ENCODE measurements at regions not wholly inside any gene's neighbourhood (a gene's known extent, or its start where the extent isn't known, plus 50 kb on each side); places are given as distances from the start of the nearest gene placed in this dataset.
A peak's percentile ranks its signal among the peaks of the same experiment; 100 is the strongest.

DNA sequence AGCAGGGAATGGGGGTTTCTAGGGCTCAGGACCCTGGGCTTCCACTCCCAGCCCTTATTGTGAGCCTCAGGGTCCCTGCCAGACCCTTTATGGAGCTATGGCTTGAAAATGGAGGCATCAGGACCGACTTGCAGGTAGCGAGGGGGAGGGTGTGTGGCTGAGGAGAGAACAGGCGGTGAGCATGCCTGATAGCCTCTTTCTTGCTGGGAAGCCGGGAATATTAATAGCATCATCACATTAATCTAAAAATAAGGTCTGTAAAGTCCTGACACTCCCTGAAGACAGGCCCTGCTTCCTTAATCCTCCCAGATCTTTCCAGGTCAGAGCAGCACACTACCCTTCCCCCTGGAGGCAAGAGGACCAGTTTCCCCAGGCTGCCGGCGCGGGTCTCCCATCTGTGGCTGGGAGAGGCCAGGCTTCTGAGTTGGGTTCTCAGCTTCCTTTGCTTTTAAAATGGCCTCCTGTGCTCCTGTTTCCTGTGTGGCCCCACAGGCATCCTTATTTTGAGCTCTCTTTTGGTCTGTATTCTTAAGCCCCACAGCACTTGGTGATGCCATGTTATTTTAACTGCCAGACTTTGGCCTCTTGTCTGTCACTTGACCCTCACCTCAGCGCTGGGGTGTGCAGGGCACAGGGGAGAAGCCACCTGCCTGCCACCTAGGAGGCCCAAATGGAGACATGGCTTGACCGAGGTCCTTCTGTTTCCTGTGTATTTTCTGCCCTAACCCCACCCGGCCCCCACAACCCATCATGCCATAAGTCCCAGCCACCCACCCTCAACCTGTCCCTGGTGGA lies 185.0 kb upstream of the TOPAZ1 start:
- DNase-seq (ENCODE audit: low spot score): no peak

DNA sequence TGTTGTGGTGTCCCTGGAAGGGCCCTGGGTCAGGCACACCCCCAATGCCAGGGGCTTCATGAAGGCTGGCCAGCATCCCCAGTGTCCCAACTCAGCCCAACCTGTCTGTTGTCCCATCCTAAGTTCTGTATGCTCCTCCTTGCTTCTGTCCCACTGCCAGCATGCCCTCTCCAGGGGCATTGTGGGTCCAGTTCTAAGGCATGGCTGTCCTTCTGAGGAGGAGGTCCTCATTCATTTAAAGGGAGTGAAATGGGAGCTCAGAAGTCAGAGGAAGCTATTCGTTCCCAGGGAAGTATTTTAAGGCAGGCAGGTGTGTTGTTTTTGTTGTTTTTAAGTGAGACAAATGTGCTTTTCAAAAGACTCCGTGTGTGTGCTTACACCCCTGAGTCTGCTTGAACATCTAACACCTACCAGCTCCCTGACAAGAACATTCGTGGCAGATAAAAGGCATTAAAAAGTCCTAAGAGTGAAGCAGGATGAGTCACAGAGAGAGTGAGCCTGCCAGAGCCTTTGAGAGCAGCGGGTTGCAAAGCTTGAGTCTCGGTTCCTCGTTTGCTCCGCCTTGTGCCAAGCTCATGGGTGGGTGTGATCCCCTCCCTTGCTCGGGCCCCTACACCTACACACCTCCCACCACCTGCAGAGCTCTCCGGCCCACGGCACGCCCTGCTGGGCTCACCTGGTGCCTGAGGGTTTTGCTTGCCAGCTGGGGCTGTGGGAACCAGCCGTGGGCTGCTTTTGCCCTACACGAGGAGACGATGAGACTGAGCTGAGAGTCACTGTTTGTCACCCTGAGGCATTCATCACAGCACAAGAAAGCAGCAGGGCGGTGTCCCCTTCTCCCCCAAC lies 183.4 kb upstream of the TOPAZ1 start:
- DNase-seq (ENCODE audit: low spot score): peak; percentile 9

DNA sequence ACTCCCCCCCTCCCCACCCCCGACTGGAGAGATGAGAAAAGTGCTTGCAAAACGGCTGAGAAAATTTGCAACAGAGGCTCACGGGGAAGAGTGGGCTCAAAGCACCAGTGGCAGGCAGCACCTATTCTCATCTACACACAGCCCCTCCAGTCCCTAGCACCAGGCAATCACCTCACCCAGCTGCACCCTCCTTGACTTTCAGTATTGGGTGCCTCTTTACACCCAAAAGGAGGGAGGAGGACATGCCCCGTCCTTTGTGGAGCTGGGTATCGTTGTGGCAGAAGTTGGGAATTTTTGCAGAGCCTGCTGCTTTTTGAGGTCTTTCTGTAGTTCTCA lies 182.8 kb upstream of the TOPAZ1 start:
- no peak for DNase-seq (ENCODE audit: low spot score)

DNA sequence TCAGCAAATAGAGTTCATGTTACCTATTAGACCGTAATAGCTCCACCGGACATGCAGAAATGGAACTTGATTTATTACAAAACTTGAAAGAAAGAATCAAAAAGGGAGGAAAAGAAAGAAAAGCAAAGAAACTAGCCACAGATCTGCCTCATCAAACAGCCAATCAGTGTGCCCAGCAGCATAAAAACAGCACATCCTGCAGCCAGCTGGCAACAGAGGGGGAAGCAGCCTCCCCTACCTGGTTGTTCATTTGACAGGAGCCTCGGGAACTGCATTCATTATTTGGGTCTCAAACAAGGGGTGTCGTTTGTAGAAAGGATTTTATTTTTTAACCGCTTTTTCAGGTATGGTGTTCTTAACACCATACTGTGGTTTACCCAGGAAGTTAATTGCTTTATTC lies 181.5 kb upstream of the TOPAZ1 start:
- no peak for DNase-seq (ENCODE audit: low spot score)

DNA sequence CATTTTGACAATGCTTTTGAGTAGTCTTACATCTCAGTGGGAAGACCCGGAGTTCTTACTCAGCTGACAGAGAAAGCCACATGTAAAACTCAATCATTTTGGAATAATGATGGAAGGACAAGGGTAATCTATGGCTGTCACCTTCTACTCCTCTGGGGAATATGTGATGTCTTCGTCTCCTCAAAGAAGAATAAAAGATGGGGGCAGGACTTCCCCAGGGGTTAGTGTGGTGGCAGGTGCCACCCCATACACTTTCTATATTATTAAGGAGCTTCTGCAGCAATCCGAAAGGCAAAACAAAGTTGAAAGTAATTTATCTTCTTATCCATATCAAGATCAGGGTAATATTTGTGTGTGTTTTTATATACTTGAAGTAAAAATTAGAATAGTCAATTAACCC lies 180.4 kb upstream of the TOPAZ1 start:
- no peak for DNase-seq (ENCODE audit: low spot score)

DNA sequence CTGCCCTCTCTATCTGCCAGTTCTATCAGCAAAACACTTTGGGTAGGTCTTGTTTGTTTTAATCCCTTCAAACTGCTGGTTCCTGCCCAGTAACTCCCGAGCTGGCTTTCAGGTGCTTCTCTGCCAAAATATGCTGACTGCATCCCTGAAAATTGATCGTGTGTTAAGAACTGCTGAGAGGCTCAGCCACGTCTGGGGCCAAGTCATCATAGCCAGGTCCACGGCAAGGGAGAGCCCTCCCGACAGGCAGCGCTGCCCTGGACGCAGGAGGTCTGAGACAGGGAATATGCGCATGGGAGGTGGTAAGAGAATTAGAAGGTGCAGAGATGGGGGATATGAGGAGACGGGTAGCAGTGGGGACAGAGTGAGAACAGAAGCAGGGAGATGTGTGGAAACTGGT lies 179.7 kb upstream of the TOPAZ1 start:
- DNase-seq (ENCODE audit: low spot score): no peak

DNA sequence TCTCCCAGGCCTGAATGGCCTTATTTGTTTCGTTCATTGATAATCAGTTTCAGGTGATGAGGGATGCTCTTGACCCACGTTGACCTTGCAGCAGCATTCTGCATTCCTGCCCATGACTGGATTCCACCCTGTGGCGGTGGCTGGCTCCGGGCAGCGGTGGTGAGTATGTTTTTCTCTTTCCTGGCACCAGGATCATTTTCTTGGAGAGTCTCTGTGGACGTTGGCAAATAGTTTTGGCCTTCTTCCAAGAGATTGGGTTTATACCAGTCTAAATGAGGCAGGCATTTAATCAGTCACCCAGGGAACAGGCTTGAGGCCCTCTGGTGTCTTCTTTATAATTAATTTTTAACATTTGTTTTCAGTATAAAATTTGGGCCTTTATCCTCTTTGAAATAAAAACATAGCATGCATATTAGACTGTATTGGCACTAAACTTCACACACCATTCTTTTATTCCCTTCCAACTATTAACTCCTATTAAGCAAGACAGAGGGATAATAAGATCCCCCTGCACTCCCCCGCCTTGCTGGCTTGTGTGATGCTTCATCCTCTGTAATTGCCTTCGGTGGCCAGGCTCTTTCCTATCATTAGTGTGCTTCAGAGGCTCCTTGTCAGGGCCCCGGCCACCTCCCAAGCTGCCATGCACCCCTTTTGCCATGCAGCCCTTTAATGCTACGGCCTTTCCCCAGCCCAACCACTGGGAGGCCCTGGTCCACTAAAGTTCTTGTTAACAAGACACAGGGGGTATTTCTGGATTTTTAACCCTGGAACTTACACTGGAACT lies 176.2 kb upstream of the TOPAZ1 start:
- DNase-seq (ENCODE audit: low spot score): no peak

DNA sequence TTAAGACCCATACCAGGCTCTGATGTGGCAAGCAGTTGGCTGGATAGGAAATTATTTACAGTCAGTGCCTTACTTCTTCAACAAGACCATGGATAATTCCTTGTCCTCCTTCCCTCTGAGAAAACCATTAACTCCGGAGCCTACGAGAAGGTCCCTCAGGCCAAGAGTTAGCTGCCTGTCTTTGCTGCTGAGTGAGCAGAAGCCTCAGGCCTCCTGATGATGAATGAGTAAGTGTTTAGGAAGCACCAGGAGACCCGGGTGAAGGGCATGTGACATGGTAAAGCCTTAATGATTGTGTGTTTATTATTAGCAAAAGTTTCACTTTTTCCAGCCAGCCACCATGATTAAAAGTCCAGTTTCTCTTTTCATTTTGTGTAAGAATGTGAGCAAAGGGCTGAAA lies 174.9 kb upstream of the TOPAZ1 start:
- no peak for DNase-seq (ENCODE audit: low spot score)

DNA sequence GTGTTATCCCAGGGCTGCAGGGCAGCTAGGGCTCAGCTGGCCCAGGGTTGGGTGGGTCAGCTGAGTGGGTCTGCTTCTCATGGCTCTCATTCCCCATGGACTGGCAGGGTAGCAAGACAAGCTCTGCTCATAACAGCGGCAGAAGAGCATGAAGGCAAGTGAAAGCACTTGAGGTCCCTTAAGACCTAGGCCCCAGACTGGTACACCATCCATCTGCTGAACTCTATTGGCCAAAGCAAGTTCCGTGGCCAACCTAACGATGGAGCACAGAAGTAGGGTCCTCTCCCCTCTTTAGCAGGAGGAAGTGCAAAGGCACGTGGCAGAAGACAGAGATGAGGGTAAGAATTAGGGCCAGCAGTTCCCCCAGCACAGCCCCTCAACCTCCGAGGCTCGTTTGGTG lies 174.3 kb upstream of the TOPAZ1 start:
- no peak for DNase-seq (ENCODE audit: low spot score)

DNA sequence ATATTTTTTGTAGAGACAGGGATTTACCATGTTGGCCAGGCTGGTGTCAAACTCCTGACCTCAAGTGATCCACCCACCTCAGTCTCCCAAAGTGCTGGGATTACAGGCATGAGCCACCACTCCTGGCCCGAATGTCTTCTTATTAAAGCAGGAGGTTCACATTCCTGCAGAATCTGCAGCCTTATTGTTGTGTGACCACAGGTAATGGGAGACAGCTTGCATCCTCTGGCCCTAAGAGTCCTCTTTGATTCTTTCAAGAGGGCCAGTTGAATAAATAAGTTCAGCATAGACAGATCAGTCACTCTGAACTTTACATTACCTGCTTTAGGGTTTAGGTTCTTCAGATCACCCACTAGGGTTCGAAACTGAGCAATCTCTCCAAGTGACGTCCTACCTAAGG lies 172.9 kb upstream of the TOPAZ1 start:
- no peak for DNase-seq (ENCODE audit: low spot score)

DNA sequence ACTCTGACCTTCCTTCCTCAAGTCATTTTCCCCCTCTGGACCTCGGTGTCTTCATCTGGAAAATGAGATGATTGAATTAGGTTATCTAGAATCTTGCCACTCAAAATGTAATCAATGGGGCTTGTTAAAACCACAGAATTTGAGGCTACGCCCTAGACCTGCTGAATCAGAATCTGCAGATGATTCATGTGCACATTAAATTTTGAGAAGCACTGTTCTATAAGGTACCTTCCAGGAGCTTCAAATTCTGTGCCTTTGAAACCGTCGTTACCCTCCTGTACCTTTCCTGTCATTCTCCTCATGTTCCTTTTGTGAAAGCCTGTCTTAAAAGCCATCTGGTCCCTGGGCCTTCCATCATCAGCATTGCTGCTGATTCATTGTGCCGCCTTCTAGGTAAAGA lies 172.4 kb upstream of the TOPAZ1 start:
- peak; percentile 16 for DNase-seq (ENCODE audit: low spot score)

DNA sequence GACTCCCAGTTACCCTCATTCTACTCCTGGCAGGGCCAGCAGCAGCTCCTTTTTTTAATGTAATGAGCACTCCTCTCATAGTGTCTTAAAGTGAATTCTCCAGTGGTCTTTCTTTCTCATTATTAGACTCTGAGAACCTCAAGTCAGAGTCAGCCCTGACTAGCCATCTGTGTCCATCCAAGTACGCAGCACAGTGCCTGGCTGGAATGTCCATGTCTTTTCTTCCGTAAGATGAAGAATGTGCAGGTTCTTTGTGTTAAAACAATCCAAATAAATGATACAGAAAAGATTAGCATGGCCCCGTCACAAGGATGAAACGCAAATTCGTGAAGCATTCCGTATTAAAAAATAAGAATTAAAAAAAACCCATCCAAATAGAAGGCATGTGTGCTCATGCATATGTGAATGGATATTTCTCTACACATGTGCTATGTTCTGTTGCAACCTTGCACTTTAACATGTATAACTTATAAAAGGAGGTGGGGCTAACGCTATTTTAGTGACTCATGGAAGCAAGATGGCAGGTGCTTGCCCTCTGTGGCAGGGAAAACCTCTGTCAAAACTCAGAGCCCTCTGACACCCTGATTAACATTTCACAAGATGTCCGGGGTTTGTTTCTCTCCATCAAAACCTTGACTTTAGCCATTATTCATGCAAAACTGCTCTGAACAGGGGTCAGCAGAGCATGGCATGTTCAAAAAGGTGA lies 170.7 kb upstream of the TOPAZ1 start:
- DNase-seq (ENCODE audit: low spot score): no peak

DNA sequence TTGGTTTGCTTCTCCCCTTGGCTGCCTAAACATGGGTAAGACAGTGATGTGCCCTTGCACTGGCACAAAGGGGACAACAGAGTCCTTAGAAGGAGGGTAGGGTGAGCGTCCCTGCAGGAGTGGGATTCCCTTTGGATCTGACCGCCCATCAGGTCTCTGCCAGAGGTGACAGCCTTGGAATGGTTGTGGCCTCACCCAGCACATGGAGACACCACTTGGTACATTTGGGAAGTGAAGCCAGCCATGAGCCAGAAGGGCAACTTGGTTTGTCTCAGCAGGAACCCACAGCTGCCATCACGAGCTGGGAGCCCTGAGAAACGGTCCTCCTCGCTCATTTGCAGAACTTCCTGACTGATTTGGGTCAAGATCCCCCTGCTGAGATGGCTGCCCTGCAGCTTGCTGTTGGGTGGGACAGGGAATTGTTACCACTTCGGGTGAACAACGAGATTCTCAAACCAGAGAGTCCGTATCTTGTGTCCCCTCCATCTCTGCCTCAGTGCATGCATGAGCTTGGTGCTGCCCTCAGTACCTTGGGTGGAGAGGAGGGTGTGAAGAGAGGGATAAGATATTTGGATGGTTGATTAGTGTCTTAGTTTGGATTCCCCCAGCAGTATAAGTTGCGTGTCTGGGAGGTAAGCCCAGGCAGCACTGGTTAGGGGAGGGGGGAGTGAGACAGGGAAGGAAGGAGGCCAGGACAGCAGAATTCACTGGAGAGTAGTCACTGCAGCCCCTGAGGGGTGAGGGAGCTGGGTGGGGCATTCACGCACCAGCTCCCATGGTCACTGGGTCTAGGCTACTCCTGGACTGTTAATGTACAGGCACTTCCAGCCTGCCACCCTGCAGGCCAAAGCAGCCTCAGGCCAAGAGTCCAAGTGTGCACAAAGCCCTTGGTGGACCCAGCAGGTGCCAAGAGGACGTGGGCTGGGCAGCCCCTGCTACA lies 168.8 kb upstream of the TOPAZ1 start:
- no peak for DNase-seq (ENCODE audit: low spot score)

DNA sequence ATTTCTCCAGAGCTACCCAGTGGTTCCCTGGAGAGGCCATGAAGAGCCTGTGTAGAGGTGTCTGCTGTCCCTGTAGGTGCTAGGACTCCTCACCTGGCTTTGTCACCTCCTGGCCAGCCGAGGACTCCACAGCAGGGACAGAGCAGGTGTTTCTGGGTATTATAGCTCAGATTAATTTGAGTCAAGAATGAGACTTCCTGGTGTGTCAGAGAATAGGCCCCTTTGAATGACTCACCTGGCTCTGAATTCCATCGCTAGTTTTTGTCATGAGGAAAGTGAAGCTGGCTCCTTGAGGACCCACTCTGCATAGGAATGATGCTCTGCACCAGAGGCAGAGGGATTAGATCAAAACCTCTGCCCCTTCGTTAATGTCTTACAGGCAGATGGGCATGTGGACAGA lies 167.5 kb upstream of the TOPAZ1 start:
- no peak for DNase-seq (ENCODE audit: low spot score)

DNA sequence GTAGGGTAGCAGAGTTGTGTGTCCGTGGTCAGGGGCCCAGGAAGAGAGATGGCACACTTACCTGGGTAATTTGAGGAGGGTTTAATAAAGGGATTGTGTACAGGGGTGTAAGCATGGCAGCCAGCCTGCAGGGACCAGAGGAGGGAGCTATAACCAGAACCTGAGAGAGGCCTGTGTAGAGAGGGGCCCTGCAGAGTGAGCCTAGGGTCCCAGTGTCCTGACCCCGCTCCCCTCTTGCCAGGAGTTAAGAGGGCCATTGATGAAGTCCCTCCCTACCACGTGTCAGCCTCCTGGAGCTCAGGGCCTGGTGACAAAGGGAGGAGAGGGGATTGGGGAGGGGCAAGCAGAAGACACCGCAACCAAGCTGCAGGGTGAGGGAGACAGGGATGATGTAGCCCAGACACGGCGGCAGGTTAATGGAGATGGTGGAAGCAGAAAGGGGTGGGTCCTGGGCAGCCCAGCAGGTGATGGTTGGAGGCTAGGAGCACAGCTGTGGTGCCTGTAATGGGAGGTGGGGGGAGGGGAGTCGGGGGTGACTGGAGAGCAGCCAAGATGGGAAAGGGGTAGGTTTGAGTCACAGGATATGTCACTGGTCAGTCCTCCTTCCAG lies 165.4 kb upstream of the TOPAZ1 start:
- DNase-seq (ENCODE audit: low spot score): no peak

DNA sequence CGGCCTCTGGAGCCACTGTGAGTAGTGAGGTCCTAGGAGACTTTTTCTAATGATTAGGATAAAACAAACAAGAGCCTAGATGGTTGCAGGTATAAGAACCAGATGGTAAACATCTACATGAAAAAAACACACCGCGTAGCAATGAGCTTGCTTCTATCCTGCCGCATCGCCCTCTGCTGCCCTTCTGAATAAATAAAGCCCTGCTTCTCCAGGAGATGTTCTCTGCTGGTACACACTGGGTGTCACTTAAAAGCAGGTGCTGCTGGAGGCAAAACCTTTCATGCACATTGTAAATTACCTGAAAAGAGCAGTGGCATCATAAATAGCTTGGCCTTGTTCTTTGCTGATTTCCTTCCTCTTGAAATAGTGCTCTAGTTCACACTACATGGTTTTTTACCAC lies 164.4 kb upstream of the TOPAZ1 start:
- no peak for DNase-seq (ENCODE audit: low spot score)

DNA sequence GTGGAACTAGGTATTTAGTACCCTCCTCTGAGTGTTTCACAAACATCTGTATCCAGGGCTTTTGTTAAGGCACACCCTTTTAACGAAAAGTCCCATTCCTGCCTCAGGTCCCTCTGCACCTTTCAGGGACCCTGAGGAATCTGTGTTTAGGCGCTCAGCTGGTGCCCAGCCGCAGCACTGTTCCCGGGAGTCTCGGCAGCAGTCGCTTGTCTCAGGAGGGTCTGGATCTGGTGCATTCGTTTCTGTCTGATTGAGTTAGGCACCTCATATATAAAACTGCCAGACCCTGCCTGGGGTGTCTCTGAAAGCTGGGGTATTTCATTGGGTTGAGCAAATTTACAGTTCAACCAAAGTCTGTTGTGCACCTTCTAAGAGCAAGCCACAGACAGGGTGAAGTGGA lies 162.8 kb upstream of the TOPAZ1 start:
- no peak for DNase-seq (ENCODE audit: low spot score)

DNA sequence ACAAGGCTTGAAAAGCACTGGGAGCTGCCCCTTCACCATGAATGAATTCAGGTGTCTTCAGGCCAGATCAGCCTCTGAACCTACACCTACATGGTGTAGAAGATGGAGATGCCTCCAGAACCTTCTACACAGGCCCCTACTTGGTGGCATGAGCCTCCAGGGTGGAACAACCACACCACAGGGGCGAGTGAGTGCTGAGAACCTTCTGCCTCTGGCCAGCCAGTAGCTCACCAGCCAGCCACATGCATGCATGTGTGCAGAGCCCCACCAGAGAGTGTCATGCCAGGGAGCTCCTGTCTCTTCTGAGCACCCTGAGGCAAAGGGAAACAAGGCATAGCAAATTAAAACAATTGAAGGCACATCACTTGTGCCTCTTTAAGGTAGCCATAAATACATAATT lies 161.8 kb upstream of the TOPAZ1 start:
- DNase-seq (ENCODE audit: low spot score): no peak

DNA sequence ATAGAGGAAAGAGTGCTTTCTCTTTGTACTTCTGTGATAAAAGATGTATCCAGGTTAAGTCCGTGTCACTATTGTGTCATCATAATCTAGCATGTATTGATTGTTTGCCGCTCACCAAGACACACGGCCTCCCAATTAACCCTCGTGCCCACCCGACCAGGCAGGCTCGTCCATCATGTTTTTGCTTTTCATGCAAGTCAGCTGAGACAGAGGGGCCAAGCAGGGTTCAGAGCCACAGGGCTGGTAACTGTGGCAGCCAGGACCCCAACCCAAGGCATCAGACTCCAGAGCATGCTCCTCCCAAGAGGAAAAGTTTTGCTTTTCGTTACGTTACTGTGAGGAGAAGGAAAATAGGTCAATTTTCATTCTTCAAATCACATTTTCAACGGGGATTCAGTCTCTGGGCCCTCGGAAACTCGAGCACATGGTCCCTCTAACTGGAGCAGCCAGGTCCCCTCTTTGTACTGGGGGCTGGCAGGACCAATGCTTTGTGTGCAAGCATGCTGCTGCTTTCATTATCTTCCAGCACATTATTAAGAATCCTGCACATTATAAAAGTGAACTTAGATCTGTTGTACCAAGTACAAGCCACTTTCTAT lies 161.1 kb upstream of the TOPAZ1 start:
- DNase-seq (ENCODE audit: low spot score): no peak

DNA sequence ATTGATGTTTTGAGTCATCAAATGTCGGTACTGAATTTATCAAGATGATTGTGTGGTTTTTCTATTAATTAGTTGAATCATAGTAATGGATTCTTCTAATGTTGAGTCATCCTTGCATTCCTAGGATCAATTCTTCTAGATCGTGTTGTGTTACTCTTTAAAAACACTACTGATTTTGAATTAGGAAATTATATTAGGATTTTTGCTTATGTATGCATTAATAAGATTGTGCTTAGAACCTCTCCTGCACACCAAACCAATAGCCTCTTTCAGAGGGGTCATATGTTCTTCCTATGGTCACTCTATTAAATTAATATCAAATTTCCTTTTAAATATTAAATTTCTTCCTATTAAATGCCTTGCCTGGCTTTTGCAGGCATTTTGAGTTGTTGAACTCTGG lies 151.7 kb upstream of the TOPAZ1 start:
- no peak for DNase-seq (ENCODE audit: low spot score)

Data from activated CD4-positive, alpha-beta T cell treated with anti-CD3 and anti-CD28 coated beads, Interleukin-2, Interleukin-4, amounts not matched to agents 100 ng/mL and 50 ng/mL, durations not matched to agents 16 hours and 8 hours (primary cell).